SK-N-SH (cell line): ENCODE measurements at regions not wholly inside any gene's neighbourhood (a gene's known extent, or its start where the extent isn't known, plus 50 kb on each side); places are given as distances from the start of the nearest gene placed in this dataset.

Experiments used
- CTCF ChIA-PET: fragments of 300-600, 350-600 bp; formaldehyde crosslinking; extraction: SDS; loops from one replicate; lab custom pipeline; 2021; lab: Yijun Ruan, JAX
- POLR2A ChIA-PET: fragments of 350-600 bp; sonication (Branson Sonifier 250); formaldehyde crosslinking; extraction: SDS; loops from one replicate; lab custom pipeline; 2020; ENCODE audit warnings: antibody characterized with exemption, inconsistent platforms; lab: Yijun Ruan, JAX
- DNase-seq: peaks from one replicate; pipeline ENCODE4 v3.0.0; 2012
- H2AFZ ChIP-seq: fragments of 200-600 bp; sonication (generic); 2 replicates; pipeline ENCODE4 v1.8.1; 2016; ENCODE audit warnings: antibody characterized with exemption, mild to moderate bottlenecking, low read depth
- H3F3A ChIP-seq: fragments of 200-600 bp; sonication (generic); replicated peaks from 2 replicates; pipeline ENCODE3; 2016; ENCODE audit warnings: antibody characterized with exemption, mild to moderate bottlenecking; ENCODE audit not compliant: insufficient read depth
- H3K27ac ChIP-seq, 2 experiments: fragments of 200-500 bp in 1 of 2; fragments of 200-600 bp in 1 of 2; sonication (Bioruptor generic) in 1 of 2; sonication (generic), shearing (Covaris generic) in 1 of 2; 2 replicates each; pipeline versions ENCODE4 v1.5.1 to v1.6.1; 2014 to 2016; ENCODE audit warnings: low read depth in 2 of 2, inconsistent platforms in 1 of 2, low read length in 1 of 2, mild to moderate bottlenecking in 1 of 2, mixed read lengths in 1 of 2
- H3K27me3 ChIP-seq: fragments of 200-600 bp; sonication (generic), shearing (Covaris generic); 2 replicates; pipeline ENCODE4 v1.6.1; 2016; ENCODE audit warnings: mixed run types; ENCODE audit not compliant: insufficient read depth
- H3K36me3 ChIP-seq, 2 experiments: fragments of 200-500 bp in 1 of 2; fragments of 200-600 bp in 1 of 2; sonication (Bioruptor generic) in 1 of 2; sonication (generic) in 1 of 2; replicated peaks in 1 of 2; 2 replicates each; pipeline versions ENCODE3 to v1.5.1; 2014 to 2016; ENCODE audit warnings: low read length in 1 of 2, mild to moderate bottlenecking in 1 of 2; ENCODE audit not compliant: insufficient read depth in 2 of 2, control insufficient read depth in 1 of 2
- H3K4me1 ChIP-seq, 2 experiments: fragments of 200-500 bp in 1 of 2; fragments of 200-600 bp in 1 of 2; sonication (Bioruptor generic) in 1 of 2; sonication (generic), shearing (Covaris generic) in 1 of 2; 2 replicates each; pipeline versions ENCODE4 v1.5.1 to v1.6.1; 2014 to 2016; ENCODE audit warnings: low read depth in 1 of 2, low read length in 1 of 2, mixed run types in 1 of 2; ENCODE audit not compliant: insufficient read depth in 2 of 2, control insufficient read depth in 1 of 2
- H3K4me2 ChIP-seq: fragments of 200-600 bp; sonication (generic), shearing (Covaris generic); 2 replicates; pipeline ENCODE4 v1.6.1; 2017; ENCODE audit warnings: mixed run types
- H3K4me3 ChIP-seq, 2 experiments: fragments of 200-500 bp in 1 of 2; fragments of 200-600 bp in 1 of 2; sonication (Bioruptor generic) in 1 of 2; sonication (generic), shearing (Covaris generic) in 1 of 2; 2 replicates each; pipeline versions ENCODE4 v1.5.1 to v1.8.1; 2014 to 2016; ENCODE audit warnings: low read depth in 2 of 2, inconsistent platforms in 1 of 2, low read length in 1 of 2, mild to moderate bottlenecking in 1 of 2, mixed read lengths in 1 of 2, moderate library complexity in 1 of 2
- H3K79me2 ChIP-seq: fragments of 200-600 bp; sonication (generic); 2 replicates; pipeline ENCODE4 v1.8.1; 2017; ENCODE audit warnings: mild to moderate bottlenecking; ENCODE audit not compliant: insufficient read depth
- H3K9ac ChIP-seq: fragments of 200-600 bp; sonication (generic); 2 replicates; pipeline ENCODE4 v1.6.1; 2017; ENCODE audit warnings: mixed run types
- H3K9me2 ChIP-seq: fragments of 200-600 bp; sonication (generic); 2 replicates; pipeline ENCODE4 v1.6.1; 2017; ENCODE audit warnings: mixed run types
- H3K9me3 ChIP-seq: fragments of 200-600 bp; sonication (generic); 2 replicates; pipeline ENCODE4 v1.6.1; 2017; ENCODE audit warnings: mixed run types, mild to moderate bottlenecking, moderate library complexity
- H4K20me1 ChIP-seq: fragments of 200-600 bp; sonication (generic); 2 replicates; pipeline ENCODE4 v1.6.1; 2017; ENCODE audit warnings: mild to moderate bottlenecking, mixed run types; ENCODE audit not compliant: insufficient read depth
- CHD2 ChIP-seq: fragments of 150-350 bp; IDR thresholded peaks from 2 replicates; pipeline ENCODE4 v1.6.1; 2018; ENCODE audit warnings: low read length; ENCODE audit not compliant: partially characterized antibody
- EZH2phosphoT487 ChIP-seq: fragments of 200-600 bp; sonication (generic); IDR thresholded peaks from 2 replicates; pipeline ENCODE4 v1.6.1; 2017; ENCODE audit warnings: low read depth, mixed run types, mild to moderate bottlenecking, antibody characterized with exemption, moderate library complexity, borderline replicate concordance
- FOSL2 ChIP-seq: IDR thresholded peaks from 2 replicates; pipeline ENCODE4 v1.4.0; 2012; ENCODE audit warnings: low read depth, mild to moderate bottlenecking, moderate library complexity, borderline replicate concordance
- FOXM1 ChIP-seq: IDR thresholded peaks from 2 replicates; pipeline ENCODE4 v1.4.0; 2012; ENCODE audit warnings: low read depth, mild to moderate bottlenecking
- GABPA ChIP-seq: IDR thresholded peaks from 2 replicates; pipeline ENCODE4 v1.4.0; 2012; ENCODE audit warnings: low read depth, mild to moderate bottlenecking
- GATA2 ChIP-seq: sonication (generic); formaldehyde crosslinking; IDR thresholded peaks from 2 replicates; pipeline ENCODE4 v1.5.0; 2020; ENCODE audit warnings: mild to moderate bottlenecking, missing genetic modification reagents
- JUND ChIP-seq: IDR thresholded peaks from 2 replicates; pipeline ENCODE4 v1.4.0; 2012
- MEF2A ChIP-seq: IDR thresholded peaks from 2 replicates; pipeline ENCODE4 v1.4.0; 2012; ENCODE audit warnings: low read depth, borderline replicate concordance
- NRF1 ChIP-seq: IDR thresholded peaks from 2 replicates; pipeline ENCODE4 v1.6.1; 2012; ENCODE audit warnings: low read depth, mild to moderate bottlenecking, low read length
- RXRA ChIP-seq: IDR thresholded peaks from 2 replicates; pipeline ENCODE4 v1.4.0; 2012; ENCODE audit warnings: low read depth, mild to moderate bottlenecking, borderline replicate concordance
- SIN3A ChIP-seq: IDR thresholded peaks from 2 replicates; pipeline ENCODE4 v1.6.1; 2012; ENCODE audit warnings: low read depth, mild to moderate bottlenecking, low read length, moderate library complexity, borderline replicate concordance
- TAF1 ChIP-seq: IDR thresholded peaks from 2 replicates; pipeline ENCODE4 v1.6.1; 2012; ENCODE audit warnings: low read depth, mild to moderate bottlenecking, low read length, moderate library complexity, borderline replicate concordance
- WGBS: methylation state at CpG from one replicate; pipeline ENCODE4 v1.1.6; 2017; ENCODE audit warnings: low lambda C conversion rate; 5-methylcytosine and 5-hydroxymethylcytosine counted together
- TF ChIP-seq, protein P1 (sequence below): IDR thresholded peaks from 2 replicates; pipeline ENCODE4; 2012
- TF ChIP-seq, protein P2 (sequence below): fragments of 200-600 bp; sonication (generic); IDR thresholded peaks from 2 replicates; pipeline ENCODE4 v1.6.1; 2017; ENCODE audit warnings: antibody characterized with exemption, mild to moderate bottlenecking, moderate library complexity

DNA sequence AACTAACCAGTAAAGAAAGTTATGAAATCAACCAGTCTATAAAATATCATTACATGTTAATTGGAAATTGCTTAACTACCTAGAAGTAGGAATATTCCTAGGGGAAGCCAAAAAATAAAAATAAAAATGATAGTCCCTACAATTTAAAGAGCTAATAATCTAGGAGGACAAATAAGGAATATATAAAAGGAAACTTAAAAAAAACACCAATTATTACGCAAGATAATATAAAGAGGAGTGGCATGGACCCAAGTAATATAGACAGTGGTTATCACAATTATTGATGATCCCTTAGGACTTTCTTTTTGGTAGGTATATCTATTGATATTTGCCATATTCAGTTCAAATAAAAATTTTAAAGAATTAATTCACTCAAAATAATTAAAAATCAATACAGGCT lies 498.7 kb downstream of the SOX5 start:
- no peak overlapping the region for H3K4me2 ChIP-seq
- POLR2A ChIA-PET: no interaction called here

DNA sequence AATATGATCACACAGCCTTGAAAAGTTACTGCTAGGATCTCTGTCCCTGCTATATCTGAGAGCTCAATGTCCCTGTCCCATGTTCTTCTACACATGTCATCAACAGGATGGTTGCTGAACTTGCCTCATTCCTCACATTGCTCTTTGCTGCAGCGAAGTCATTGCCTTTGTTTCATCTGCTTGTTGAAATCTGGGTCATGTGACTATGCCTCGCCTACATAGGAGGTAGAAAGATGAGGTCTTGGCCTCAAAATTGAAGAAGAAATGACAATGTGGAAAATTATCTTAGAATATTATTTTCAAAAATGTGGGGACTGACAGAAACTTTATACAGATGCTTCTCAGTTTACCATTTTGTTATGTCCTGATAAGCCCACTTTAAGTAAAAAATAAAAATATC lies 494.2 kb downstream of the SOX5 start:
- H3K9me2 ChIP-seq: no peaks in the 10 kb centered on the region
- no peaks in the 10 kb centered on the region for H3K36me3 ChIP-seq
- H3K4me2 ChIP-seq: no peak overlapping the region
- no peak overlapping the region for H3K4me3 ChIP-seq
- no peaks in the 10 kb centered on the region for H3K9me3 ChIP-seq
- no peaks in the 10 kb centered on the region for H3K4me1 ChIP-seq
- no peak overlapping the region for H2AFZ ChIP-seq
- no peaks in the 10 kb centered on the region for H3F3A ChIP-seq
- H3K27ac ChIP-seq: no peak overlapping the region
- no peak overlapping the region for H3K9ac ChIP-seq
- no peaks in the 10 kb centered on the region for H3K27me3 ChIP-seq
- DNase-seq: no peak
- 8% methylated on average over 2 of the region's 2 CpGs for WGBS
- POLR2A ChIA-PET: no interaction called here
- no peaks in the 10 kb centered on the region for H4K20me1 ChIP-seq
- TF ChIP-seq CHD2 (no peak), MEF2A (no peak), FOXM1 (no peak), RXRA (no peak), NRF1 (no peak), JUND (no peak), TAF1 (no peak), GABPA (no peak)
- TF ChIP-seq, protein P1, sequence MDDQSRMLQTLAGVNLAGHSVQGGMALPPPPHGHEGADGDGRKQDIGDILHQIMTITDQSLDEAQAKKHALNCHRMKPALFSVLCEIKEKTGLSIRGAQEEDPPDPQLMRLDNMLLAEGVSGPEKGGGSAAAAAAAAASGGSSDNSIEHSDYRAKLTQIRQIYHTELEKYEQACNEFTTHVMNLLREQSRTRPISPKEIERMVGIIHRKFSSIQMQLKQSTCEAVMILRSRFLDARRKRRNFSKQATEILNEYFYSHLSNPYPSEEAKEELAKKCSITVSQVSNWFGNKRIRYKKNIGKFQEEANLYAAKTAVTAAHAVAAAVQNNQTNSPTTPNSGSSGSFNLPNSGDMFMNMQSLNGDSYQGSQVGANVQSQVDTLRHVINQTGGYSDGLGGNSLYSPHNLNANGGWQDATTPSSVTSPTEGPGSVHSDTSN: no peak
- TF ChIP-seq, protein P2, sequence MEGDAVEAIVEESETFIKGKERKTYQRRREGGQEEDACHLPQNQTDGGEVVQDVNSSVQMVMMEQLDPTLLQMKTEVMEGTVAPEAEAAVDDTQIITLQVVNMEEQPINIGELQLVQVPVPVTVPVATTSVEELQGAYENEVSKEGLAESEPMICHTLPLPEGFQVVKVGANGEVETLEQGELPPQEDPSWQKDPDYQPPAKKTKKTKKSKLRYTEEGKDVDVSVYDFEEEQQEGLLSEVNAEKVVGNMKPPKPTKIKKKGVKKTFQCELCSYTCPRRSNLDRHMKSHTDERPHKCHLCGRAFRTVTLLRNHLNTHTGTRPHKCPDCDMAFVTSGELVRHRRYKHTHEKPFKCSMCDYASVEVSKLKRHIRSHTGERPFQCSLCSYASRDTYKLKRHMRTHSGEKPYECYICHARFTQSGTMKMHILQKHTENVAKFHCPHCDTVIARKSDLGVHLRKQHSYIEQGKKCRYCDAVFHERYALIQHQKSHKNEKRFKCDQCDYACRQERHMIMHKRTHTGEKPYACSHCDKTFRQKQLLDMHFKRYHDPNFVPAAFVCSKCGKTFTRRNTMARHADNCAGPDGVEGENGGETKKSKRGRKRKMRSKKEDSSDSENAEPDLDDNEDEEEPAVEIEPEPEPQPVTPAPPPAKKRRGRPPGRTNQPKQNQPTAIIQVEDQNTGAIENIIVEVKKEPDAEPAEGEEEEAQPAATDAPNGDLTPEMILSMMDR: no peak
- CTCF ChIA-PET: no interaction called here
- no peaks in the 10 kb centered on the region for H3K79me2 ChIP-seq

More for the DNA sequence above, 498.7 kb downstream of the SOX5 start:
- Histone ChIP-seq H3K27ac (no peak overlapping the region), H3K9me2 (no peaks in the 10 kb centered on the region), H3F3A (no peaks in the 10 kb centered on the region), H3K9me3 (no peaks in the 10 kb centered on the region), H3K4me3 (no peak overlapping the region), H3K9ac (no peak overlapping the region), H2AFZ (no peak overlapping the region), H3K79me2 (no peaks in the 10 kb centered on the region), H3K27me3 (no peaks in the 10 kb centered on the region), H4K20me1 (no peaks in the 10 kb centered on the region), H3K4me1 (no peaks in the 10 kb centered on the region), H3K36me3 (no peaks in the 10 kb centered on the region)
- TF ChIP-seq GATA2 (CRISPR knock-in tag) (no peak), EZH2phosphoT487 (no peak), SIN3A (no peak), NRF1 (no peak), RXRA (no peak), FOSL2 (no peak), GABPA (no peak)
- TF ChIP-seq, protein P1: no peak
- WGBS: 29% methylated on average over 1 of the region's 1 CpG
- CTCF ChIA-PET: no interaction called here
- DNase-seq: no peak
